Hepatocyte (in vitro differentiated cells): ENCODE measurements at regions not wholly inside any gene's neighbourhood (a gene's known extent, or its start where the extent isn't known, plus 50 kb on each side); places are given as distances from the start of the nearest gene placed in this dataset.

Experiments
- EZH2 ChIP-seq: fragments of 200-600 bp; sonication (generic); IDR thresholded peaks from 2 replicates; pipeline ENCODE4 v1.6.1; 2016; ENCODE audit warnings: antibody characterized with exemption, mild to moderate bottlenecking, borderline replicate concordance
- EZH2phosphoT487 ChIP-seq: fragments of 200-600 bp; sonication (generic); IDR thresholded peaks from one replicate; pipeline ENCODE4 v1.6.1; 2018; ENCODE audit warnings: antibody characterized with exemption, mild to moderate bottlenecking, low read depth, moderate library complexity; ENCODE audit not compliant: unreplicated experiment, severe bottlenecking
- TF ChIP-seq, protein P1 (sequence below): fragments of 200-600 bp; sonication (generic); IDR thresholded peaks from 2 replicates; pipeline ENCODE4 v1.5.1; 2016; ENCODE audit warnings: antibody characterized with exemption, mild to moderate bottlenecking; ENCODE audit not compliant: poor library complexity

DNA sequence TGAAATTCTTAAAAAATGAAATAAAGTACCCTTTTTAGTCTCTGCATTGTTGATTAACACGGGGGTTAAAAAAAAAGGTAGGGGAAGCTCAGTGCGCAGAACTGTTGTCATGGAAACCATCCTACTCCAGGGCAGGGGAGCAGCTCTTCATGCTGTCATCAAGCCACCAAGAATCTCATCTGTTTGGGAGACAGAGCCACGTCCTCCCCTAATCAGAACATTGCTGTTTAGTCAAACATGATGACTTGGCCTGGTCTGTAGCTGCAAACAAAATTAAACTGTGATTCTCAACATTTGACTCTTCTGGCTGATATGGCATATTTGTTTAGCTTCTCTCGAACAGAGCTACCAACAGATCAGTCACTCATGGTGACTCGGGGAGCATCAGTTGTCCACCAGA lies 254.4 kb upstream of the KLF14 start:
- TF ChIP-seq, protein P1, sequence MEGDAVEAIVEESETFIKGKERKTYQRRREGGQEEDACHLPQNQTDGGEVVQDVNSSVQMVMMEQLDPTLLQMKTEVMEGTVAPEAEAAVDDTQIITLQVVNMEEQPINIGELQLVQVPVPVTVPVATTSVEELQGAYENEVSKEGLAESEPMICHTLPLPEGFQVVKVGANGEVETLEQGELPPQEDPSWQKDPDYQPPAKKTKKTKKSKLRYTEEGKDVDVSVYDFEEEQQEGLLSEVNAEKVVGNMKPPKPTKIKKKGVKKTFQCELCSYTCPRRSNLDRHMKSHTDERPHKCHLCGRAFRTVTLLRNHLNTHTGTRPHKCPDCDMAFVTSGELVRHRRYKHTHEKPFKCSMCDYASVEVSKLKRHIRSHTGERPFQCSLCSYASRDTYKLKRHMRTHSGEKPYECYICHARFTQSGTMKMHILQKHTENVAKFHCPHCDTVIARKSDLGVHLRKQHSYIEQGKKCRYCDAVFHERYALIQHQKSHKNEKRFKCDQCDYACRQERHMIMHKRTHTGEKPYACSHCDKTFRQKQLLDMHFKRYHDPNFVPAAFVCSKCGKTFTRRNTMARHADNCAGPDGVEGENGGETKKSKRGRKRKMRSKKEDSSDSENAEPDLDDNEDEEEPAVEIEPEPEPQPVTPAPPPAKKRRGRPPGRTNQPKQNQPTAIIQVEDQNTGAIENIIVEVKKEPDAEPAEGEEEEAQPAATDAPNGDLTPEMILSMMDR = no peak
- TF ChIP-seq EZH2 (no peak), EZH2phosphoT487 (no peak)
